HG02943 (cell line): ENCODE measurements at regions not wholly inside any gene's neighbourhood (a gene's known extent, or its start where the extent isn't known, plus 50 kb on each side); places are given as distances from the start of the nearest gene placed in this dataset.

ENCODE experiments used
- ATAC-seq: cut with Tn5 transposase; IDR thresholded peaks from one replicate; pipeline ENCODE4 v1.9.1; 2021; ENCODE audit warnings: mild to moderate bottlenecking, low read depth, moderate library complexity; ENCODE audit not compliant: unreplicated experiment

GRCh38 chr12:13275241-13276085 is 78.9 kb downstream of the EMP1 start:
- no peak for ATAC-seq

DNA sequence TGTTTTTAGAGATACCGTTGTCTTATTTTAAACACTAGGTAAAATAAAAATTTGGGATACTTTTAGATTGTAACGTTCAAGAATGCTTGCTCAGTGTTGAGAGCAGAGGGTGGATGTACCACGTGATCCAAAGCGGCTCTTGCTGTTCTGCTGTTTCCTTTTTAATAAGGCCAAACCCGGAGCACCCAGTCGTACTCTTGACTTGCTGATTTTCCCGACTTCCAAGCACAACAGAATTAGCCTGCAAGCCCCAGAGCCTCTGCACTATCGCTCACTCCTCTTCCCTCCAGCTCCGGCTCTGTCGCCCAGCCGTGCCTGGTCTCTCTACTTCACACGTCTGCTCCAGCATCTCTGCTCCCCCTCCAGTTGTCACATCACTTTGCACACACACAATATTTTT is 77.3 kb downstream of the EMP1 start:
- ATAC-seq, result no peak

- no peak for ATAC-seq
Observed at GRCh38 chr12:13273097-13273496, 76.6 kb downstream of the EMP1 start.

DNA sequence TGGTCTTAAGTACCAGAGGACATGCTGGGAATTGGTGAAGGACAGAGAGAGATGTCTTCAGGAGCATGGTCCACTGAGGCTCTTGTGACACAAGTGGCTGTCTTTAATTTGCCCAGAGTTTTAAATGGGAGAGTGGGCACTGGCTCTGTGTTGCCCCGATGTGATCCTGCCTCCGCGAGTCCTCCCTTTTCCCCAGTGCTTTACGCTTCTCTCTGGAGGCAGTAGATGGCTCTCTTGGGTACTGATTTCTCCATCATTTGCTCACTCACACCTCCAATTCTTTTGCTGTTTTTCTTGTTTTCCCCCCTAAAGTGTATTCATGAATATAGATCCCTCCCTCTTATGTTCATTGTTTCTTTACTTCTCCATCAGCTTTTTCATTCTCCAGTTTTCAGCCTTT is 74.3 kb downstream of the EMP1 start:
- ATAC-seq, result no peak
